GM12892 (cell line): ENCODE measurements at regions not wholly inside any gene's neighbourhood (a gene's known extent, or its start where the extent isn't known, plus 50 kb on each side); places are given as distances from the start of the nearest gene placed in this dataset.

Experiments used
- POLR2A ChIP-seq: IDR thresholded peaks from 2 replicates; pipeline ENCODE4 v1.6.1; 2011; ENCODE audit warnings: low read depth, low read length, control low read depth
- TAF1 ChIP-seq: IDR thresholded peaks from 2 replicates; pipeline ENCODE4 v1.6.1; 2011; ENCODE audit warnings: low read depth, mild to moderate bottlenecking, control low read depth, low read length, borderline replicate concordance

DNA sequence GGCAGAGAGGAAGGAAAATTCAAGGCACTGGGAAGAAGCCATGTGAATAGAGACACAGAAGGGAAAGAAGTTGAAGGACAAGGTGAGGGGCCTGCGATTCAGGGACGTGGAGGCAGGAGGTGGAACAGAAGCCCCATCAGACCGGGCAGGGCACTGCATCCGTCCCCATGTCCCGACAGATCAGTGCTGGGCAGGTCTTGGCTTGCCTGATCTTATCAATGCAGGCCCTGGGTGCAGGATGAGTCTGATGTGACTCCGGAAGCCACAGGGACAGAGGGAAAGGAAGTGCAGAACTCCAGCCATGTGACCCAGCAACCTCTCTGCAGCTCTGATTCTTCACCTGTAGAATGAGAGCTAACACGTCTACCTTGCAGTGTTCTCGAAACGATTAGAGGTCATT, 136.2 kb upstream of the CTBP2 start:
- TF ChIP-seq POLR2A (no peak), TAF1 (no peak)
